ENCODE measurements at regions not wholly inside any gene's neighbourhood (a gene's known extent, or its start where the extent isn't known, plus 50 kb on each side); places are given as distances from the start of the nearest gene placed in this dataset.

- H3K4me1 ChIP-seq (ENCODE audit: control insufficient read depth in 1 of 2, insufficient read depth in 2 of 2, low read length in 2 of 2), result no peaks in the 10 kb centered on the region
- no peaks in the 10 kb centered on the region for H3K36me3 ChIP-seq (ENCODE audit: control insufficient read depth in 1 of 2, insufficient read depth in 2 of 2, low read length in 2 of 2)
- H3K27me3 ChIP-seq (ENCODE audit: control insufficient read depth in 1 of 2, insufficient read depth in 2 of 2, low read length in 2 of 2), result no peaks in the 10 kb centered on the region
- H3K9ac ChIP-seq (ENCODE audit: low read depth in 1 of 2, low read length in 2 of 2), result no peak overlapping the region
- no peak overlapping the region for H3K4me3 ChIP-seq (ENCODE audit: low read depth in 1 of 2, low read length in 2 of 2)
- no peaks in the 10 kb centered on the region for H3K9me3 ChIP-seq (ENCODE audit: control insufficient read depth in 1 of 2, low read length in 2 of 2)
- no peak overlapping the region for H3K27ac ChIP-seq (ENCODE audit: low read depth, low read length)
Measured at GRCh38 chr7:108809356-108809755, 239.7 kb downstream of the DNAJB9 start.

GRCh38 chr7:108810756-108811385 is 241.2 kb downstream of the DNAJB9 start:
- H3K27ac ChIP-seq (ENCODE audit: low read depth, low read length), result no peak overlapping the region

GRCh38 chr7:108813251-108814014 is 243.8 kb downstream of the DNAJB9 start:
- no peaks in the 10 kb centered on the region for H3K9me3 ChIP-seq (ENCODE audit: control insufficient read depth in 1 of 2, low read length in 2 of 2)
- H3K4me3 ChIP-seq (ENCODE audit: low read depth in 1 of 2, low read length in 2 of 2), result no peak overlapping the region
- no peaks in the 10 kb centered on the region for H3K36me3 ChIP-seq (ENCODE audit: control insufficient read depth in 1 of 2, insufficient read depth in 2 of 2, low read length in 2 of 2)
- no peaks in the 10 kb centered on the region for H3K27me3 ChIP-seq (ENCODE audit: control insufficient read depth in 1 of 2, insufficient read depth in 2 of 2, low read length in 2 of 2)
- H3K4me1 ChIP-seq (ENCODE audit: control insufficient read depth in 1 of 2, insufficient read depth in 2 of 2, low read length in 2 of 2), result no peaks in the 10 kb centered on the region
- H3K27ac ChIP-seq (ENCODE audit: low read depth, low read length), result no peak overlapping the region
- H3K9ac ChIP-seq (ENCODE audit: low read depth in 1 of 2, low read length in 2 of 2), result no peak overlapping the region

More at GRCh38 chr7:108810756-108811385, 241.2 kb downstream of the DNAJB9 start:
- H3K4me1 ChIP-seq (ENCODE audit: control insufficient read depth in 1 of 2, insufficient read depth in 2 of 2, low read length in 2 of 2), result no peaks in the 10 kb centered on the region
- no peaks in the 10 kb centered on the region for H3K27me3 ChIP-seq (ENCODE audit: control insufficient read depth in 1 of 2, insufficient read depth in 2 of 2, low read length in 2 of 2)
- H3K36me3 ChIP-seq (ENCODE audit: control insufficient read depth in 1 of 2, insufficient read depth in 2 of 2, low read length in 2 of 2), result no peaks in the 10 kb centered on the region
- H3K4me3 ChIP-seq (ENCODE audit: low read depth in 1 of 2, low read length in 2 of 2), result no peak overlapping the region
- no peak overlapping the region for H3K9ac ChIP-seq (ENCODE audit: low read depth in 1 of 2, low read length in 2 of 2)
- H3K9me3 ChIP-seq (ENCODE audit: control insufficient read depth in 1 of 2, low read length in 2 of 2), result no peaks in the 10 kb centered on the region

GRCh38 chr7:108815815-108816214 is 246.1 kb downstream of the DNAJB9 start:
- Histone ChIP-seq H3K27me3 (ENCODE audit: control insufficient read depth in 1 of 2, insufficient read depth in 2 of 2, low read length in 2 of 2) (no peaks in the 10 kb centered on the region), H3K4me3 (ENCODE audit: low read depth in 1 of 2, low read length in 2 of 2) (no peak overlapping the region), H3K9me3 (ENCODE audit: control insufficient read depth in 1 of 2, low read length in 2 of 2) (no peaks in the 10 kb centered on the region), H3K4me1 (ENCODE audit: control insufficient read depth in 1 of 2, insufficient read depth in 2 of 2, low read length in 2 of 2) (no peaks in the 10 kb centered on the region), H3K9ac (ENCODE audit: low read depth in 1 of 2, low read length in 2 of 2) (no peak overlapping the region), H3K27ac (ENCODE audit: low read depth, low read length) (no peak overlapping the region), H3K36me3 (ENCODE audit: control insufficient read depth in 1 of 2, insufficient read depth in 2 of 2, low read length in 2 of 2) (no peaks in the 10 kb centered on the region)

GRCh38 chr7:108818742-108819141 is 249.1 kb downstream of the DNAJB9 start:
- H3K4me3 ChIP-seq (ENCODE audit: low read depth in 1 of 2, low read length in 2 of 2), result no peak overlapping the region
- no peaks in the 10 kb centered on the region for H3K36me3 ChIP-seq (ENCODE audit: control insufficient read depth in 1 of 2, insufficient read depth in 2 of 2, low read length in 2 of 2)
- H3K9ac ChIP-seq (ENCODE audit: low read depth in 1 of 2, low read length in 2 of 2), result no peak overlapping the region
- H3K27me3 ChIP-seq (ENCODE audit: control insufficient read depth in 1 of 2, insufficient read depth in 2 of 2, low read length in 2 of 2), result no peaks in the 10 kb centered on the region
- no peaks in the 10 kb centered on the region for H3K9me3 ChIP-seq (ENCODE audit: control insufficient read depth in 1 of 2, low read length in 2 of 2)
- no peaks in the 10 kb centered on the region for H3K4me1 ChIP-seq (ENCODE audit: control insufficient read depth in 1 of 2, insufficient read depth in 2 of 2, low read length in 2 of 2)
- no peak overlapping the region for H3K27ac ChIP-seq (ENCODE audit: low read depth, low read length)

GRCh38 chr7:108824840-108825580 is 255.3 kb downstream of the DNAJB9 start:
- no peaks in the 10 kb centered on the region for H3K9me3 ChIP-seq (ENCODE audit: control insufficient read depth in 1 of 2, low read length in 2 of 2)
- no peak overlapping the region for H3K4me3 ChIP-seq (ENCODE audit: low read depth in 1 of 2, low read length in 2 of 2)
- H3K9ac ChIP-seq (ENCODE audit: low read depth in 1 of 2, low read length in 2 of 2), result no peak overlapping the region
- no peaks in the 10 kb centered on the region for H3K4me1 ChIP-seq (ENCODE audit: control insufficient read depth in 1 of 2, insufficient read depth in 2 of 2, low read length in 2 of 2)
- H3K27me3 ChIP-seq (ENCODE audit: control insufficient read depth in 1 of 2, insufficient read depth in 2 of 2, low read length in 2 of 2), result no peaks in the 10 kb centered on the region
- no peak overlapping the region for H3K27ac ChIP-seq (ENCODE audit: low read depth, low read length)
- H3K36me3 ChIP-seq (ENCODE audit: control insufficient read depth in 1 of 2, insufficient read depth in 2 of 2, low read length in 2 of 2), result no peaks in the 10 kb centered on the region

- Histone ChIP-seq H3K9me3 (ENCODE audit: control insufficient read depth in 1 of 2, low read length in 2 of 2) (no peaks in the 10 kb centered on the region), H3K27me3 (ENCODE audit: control insufficient read depth in 1 of 2, insufficient read depth in 2 of 2, low read length in 2 of 2) (no peaks in the 10 kb centered on the region), H3K9ac (ENCODE audit: low read depth in 1 of 2, low read length in 2 of 2) (no peak overlapping the region), H3K4me1 (ENCODE audit: control insufficient read depth in 1 of 2, insufficient read depth in 2 of 2, low read length in 2 of 2) (no peaks in the 10 kb centered on the region), H3K27ac (ENCODE audit: low read depth, low read length) (no peak overlapping the region), H3K4me3 (ENCODE audit: low read depth in 1 of 2, low read length in 2 of 2) (no peak overlapping the region), H3K36me3 (ENCODE audit: control insufficient read depth in 1 of 2, insufficient read depth in 2 of 2, low read length in 2 of 2) (no peaks in the 10 kb centered on the region)
Measured at GRCh38 chr7:108825581-108825909, 255.9 kb downstream of the DNAJB9 start.

GRCh38 chr7:108836256-108836655 is 266.6 kb downstream of the DNAJB9 start:
- Histone ChIP-seq H3K27ac (ENCODE audit: low read depth, low read length) (no peak overlapping the region), H3K4me3 (ENCODE audit: low read depth in 1 of 2, low read length in 2 of 2) (no peak overlapping the region), H3K27me3 (ENCODE audit: control insufficient read depth in 1 of 2, insufficient read depth in 2 of 2, low read length in 2 of 2) (no peaks in the 10 kb centered on the region), H3K9me3 (ENCODE audit: control insufficient read depth in 1 of 2, low read length in 2 of 2) (peaks cover 0 to 7% of the 10 kb centered on the region in 2 donors), H3K4me1 (ENCODE audit: control insufficient read depth in 1 of 2, insufficient read depth in 2 of 2, low read length in 2 of 2) (no peaks in the 10 kb centered on the region), H3K9ac (ENCODE audit: low read depth in 1 of 2, low read length in 2 of 2) (no peak overlapping the region), H3K36me3 (ENCODE audit: control insufficient read depth in 1 of 2, insufficient read depth in 2 of 2, low read length in 2 of 2) (no peaks in the 10 kb centered on the region)

GRCh38 chr7:108838198-108838597 is 268.5 kb downstream of the DNAJB9 start:
- Histone ChIP-seq H3K4me3 (ENCODE audit: low read depth in 1 of 2, low read length in 2 of 2) (no peak overlapping the region), H3K27me3 (ENCODE audit: control insufficient read depth in 1 of 2, insufficient read depth in 2 of 2, low read length in 2 of 2) (no peaks in the 10 kb centered on the region), H3K36me3 (ENCODE audit: control insufficient read depth in 1 of 2, insufficient read depth in 2 of 2, low read length in 2 of 2) (no peaks in the 10 kb centered on the region), H3K27ac (ENCODE audit: low read depth, low read length) (no peak overlapping the region), H3K9ac (ENCODE audit: low read depth in 1 of 2, low read length in 2 of 2) (no peak overlapping the region), H3K9me3 (ENCODE audit: control insufficient read depth in 1 of 2, low read length in 2 of 2) (peaks cover 0 to 7% of the 10 kb centered on the region in 2 donors), H3K4me1 (ENCODE audit: control insufficient read depth in 1 of 2, insufficient read depth in 2 of 2, low read length in 2 of 2) (no peaks in the 10 kb centered on the region)

GRCh38 chr7:108839076-108839475 is 269.4 kb downstream of the DNAJB9 start:
- Histone ChIP-seq H3K27me3 (ENCODE audit: control insufficient read depth in 1 of 2, insufficient read depth in 2 of 2, low read length in 2 of 2) (no peaks in the 10 kb centered on the region), H3K36me3 (ENCODE audit: control insufficient read depth in 1 of 2, insufficient read depth in 2 of 2, low read length in 2 of 2) (no peaks in the 10 kb centered on the region), H3K9me3 (ENCODE audit: control insufficient read depth in 1 of 2, low read length in 2 of 2) (peaks cover 0 to 7% of the 10 kb centered on the region in 2 donors), H3K4me3 (ENCODE audit: low read depth in 1 of 2, low read length in 2 of 2) (no peak overlapping the region), H3K4me1 (ENCODE audit: control insufficient read depth in 1 of 2, insufficient read depth in 2 of 2, low read length in 2 of 2) (no peaks in the 10 kb centered on the region), H3K9ac (ENCODE audit: low read depth in 1 of 2, low read length in 2 of 2) (no peak overlapping the region), H3K27ac (ENCODE audit: low read depth, low read length) (no peak overlapping the region)

Data from duodenal mucosa (tissue), 2 donors.